ENCODE measurements at regions not wholly inside any gene's neighbourhood (a gene's known extent, or its start where the extent isn't known, plus 50 kb on each side); places are given as distances from the start of the nearest gene placed in this dataset.

DNA sequence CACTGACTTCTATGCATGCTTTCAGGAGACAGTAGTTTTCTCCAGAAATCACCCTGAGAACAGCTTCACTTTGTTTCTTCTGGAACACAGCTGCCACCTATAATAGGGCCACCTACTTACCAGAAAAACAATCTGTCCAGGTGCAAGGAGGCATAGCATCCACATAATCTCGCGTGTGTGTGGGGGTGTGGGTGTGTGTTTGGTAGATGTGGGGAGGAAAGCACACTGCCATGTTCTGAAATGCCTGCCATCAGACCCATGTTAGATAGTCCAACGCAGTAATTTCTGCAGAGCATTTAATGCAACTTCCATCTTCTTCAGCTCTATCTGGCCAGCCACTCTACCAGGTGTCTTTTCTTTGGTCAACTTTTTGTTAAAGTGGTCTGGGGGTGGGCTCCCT is 102.9 kb downstream of the ACER2 start:
- no peak for DNase-seq (ENCODE audit: low spot score)

- DNase-seq (ENCODE audit: low spot score) = no peak
Observed at GRCh38 chr9:19510907-19511306, 102.1 kb downstream of the ACER2 start.

Measured in A172 (cell line).